CD4-positive, alpha-beta T cell treated with Interleukin-15 for 1 hour (primary cell): ENCODE measurements at regions not wholly inside any gene's neighbourhood (a gene's known extent, or its start where the extent isn't known, plus 50 kb on each side); places are given as distances from the start of the nearest gene placed in this dataset.

Source experiments
- DNase-seq: peaks from one replicate; pipeline ENCODE4 v3.0.0-alpha.2; 2020

GRCh38 chr18:2087877-2088673 lies 483.2 kb downstream of the METTL4 start:
- DNase-seq = no peak

- DNase-seq = no peak
These were observed 481.9 kb downstream of the METTL4 start for GRCh38 chr18:2089396-2089795.

- DNase-seq = no peak
These were observed 479.4 kb downstream of the METTL4 start for GRCh38 chr18:2091937-2092336.

- no peak for DNase-seq
These were observed 474.8 kb downstream of the METTL4 start for GRCh38 chr18:2096551-2096950.

GRCh38 chr18:2100694-2101213 lies 470.6 kb downstream of the METTL4 start:
- DNase-seq = no peak

GRCh38 chr18:2102022-2102421 lies 469.3 kb downstream of the METTL4 start:
- no peak for DNase-seq

- no peak for DNase-seq
These were observed 468.0 kb downstream of the METTL4 start for GRCh38 chr18:2103299-2103698.

- no peak for DNase-seq
These were observed 466.5 kb downstream of the METTL4 start for GRCh38 chr18:2104620-2105462.

GRCh38 chr18:2108591-2108990 lies 462.7 kb downstream of the METTL4 start:
- no peak for DNase-seq

GRCh38 chr18:2111456-2111855 lies 459.8 kb downstream of the METTL4 start:
- no peak for DNase-seq

GRCh38 chr18:2112435-2113045 lies 458.8 kb downstream of the METTL4 start:
- no peak for DNase-seq

GRCh38 chr18:2114289-2114688 lies 457.0 kb downstream of the METTL4 start:
- DNase-seq = no peak

- no peak for DNase-seq
These were observed 456.5 kb downstream of the METTL4 start for GRCh38 chr18:2114765-2115164.

GRCh38 chr18:2121224-2121623 lies 450.1 kb downstream of the METTL4 start:
- no peak for DNase-seq

GRCh38 chr18:2123077-2123476 lies 448.2 kb downstream of the METTL4 start:
- DNase-seq = no peak

GRCh38 chr18:2134364-2134763 lies 436.9 kb downstream of the METTL4 start:
- DNase-seq = no peak

- no peak for DNase-seq
These were observed 436.0 kb downstream of the METTL4 start for GRCh38 chr18:2135309-2135708.

GRCh38 chr18:2138552-2138951 lies 432.8 kb downstream of the METTL4 start:
- no peak for DNase-seq

- DNase-seq = no peak
These were observed 431.6 kb downstream of the METTL4 start for GRCh38 chr18:2139691-2140090.

GRCh38 chr18:2143636-2144035 lies 427.7 kb downstream of the METTL4 start:
- no peak for DNase-seq

GRCh38 chr18:2144811-2145210 lies 426.5 kb downstream of the METTL4 start:
- no peak for DNase-seq

GRCh38 chr18:2146092-2146491 lies 425.2 kb downstream of the METTL4 start:
- no peak for DNase-seq

GRCh38 chr18:2146754-2147153 lies 424.6 kb downstream of the METTL4 start:
- DNase-seq = no peak
